ENCODE measurements at regions not wholly inside any gene's neighbourhood (a gene's known extent, or its start where the extent isn't known, plus 50 kb on each side); places are given as distances from the start of the nearest gene placed in this dataset.

- no peak for TF ChIP-seq TCF12 (IDR thresholded peaks at IDR 0.05; ENCODE audit: low read depth)
- TF ChIP-seq USF1 (IDR thresholded peaks at IDR 0.05) = no peak
- TF ChIP-seq EGR1 (IDR thresholded peaks at IDR 0.05) = no peak
- TF ChIP-seq, protein P1, sequence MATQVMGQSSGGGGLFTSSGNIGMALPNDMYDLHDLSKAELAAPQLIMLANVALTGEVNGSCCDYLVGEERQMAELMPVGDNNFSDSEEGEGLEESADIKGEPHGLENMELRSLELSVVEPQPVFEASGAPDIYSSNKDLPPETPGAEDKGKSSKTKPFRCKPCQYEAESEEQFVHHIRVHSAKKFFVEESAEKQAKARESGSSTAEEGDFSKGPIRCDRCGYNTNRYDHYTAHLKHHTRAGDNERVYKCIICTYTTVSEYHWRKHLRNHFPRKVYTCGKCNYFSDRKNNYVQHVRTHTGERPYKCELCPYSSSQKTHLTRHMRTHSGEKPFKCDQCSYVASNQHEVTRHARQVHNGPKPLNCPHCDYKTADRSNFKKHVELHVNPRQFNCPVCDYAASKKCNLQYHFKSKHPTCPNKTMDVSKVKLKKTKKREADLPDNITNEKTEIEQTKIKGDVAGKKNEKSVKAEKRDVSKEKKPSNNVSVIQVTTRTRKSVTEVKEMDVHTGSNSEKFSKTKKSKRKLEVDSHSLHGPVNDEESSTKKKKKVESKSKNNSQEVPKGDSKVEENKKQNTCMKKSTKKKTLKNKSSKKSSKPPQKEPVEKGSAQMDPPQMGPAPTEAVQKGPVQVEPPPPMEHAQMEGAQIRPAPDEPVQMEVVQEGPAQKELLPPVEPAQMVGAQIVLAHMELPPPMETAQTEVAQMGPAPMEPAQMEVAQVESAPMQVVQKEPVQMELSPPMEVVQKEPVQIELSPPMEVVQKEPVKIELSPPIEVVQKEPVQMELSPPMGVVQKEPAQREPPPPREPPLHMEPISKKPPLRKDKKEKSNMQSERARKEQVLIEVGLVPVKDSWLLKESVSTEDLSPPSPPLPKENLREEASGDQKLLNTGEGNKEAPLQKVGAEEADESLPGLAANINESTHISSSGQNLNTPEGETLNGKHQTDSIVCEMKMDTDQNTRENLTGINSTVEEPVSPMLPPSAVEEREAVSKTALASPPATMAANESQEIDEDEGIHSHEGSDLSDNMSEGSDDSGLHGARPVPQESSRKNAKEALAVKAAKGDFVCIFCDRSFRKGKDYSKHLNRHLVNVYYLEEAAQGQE (IDR thresholded peaks at IDR 0.05; ENCODE audit: low read depth) = no peak
- no peak for TF ChIP-seq TEAD4 (IDR thresholded peaks at IDR 0.05)
- no peak for TF ChIP-seq FOXM1 (IDR thresholded peaks at IDR 0.05; ENCODE audit: borderline replicate concordance, low read depth)
- no peak for TF ChIP-seq RAD21 (IDR thresholded peaks at IDR 0.05; ENCODE audit: low read depth)
- no peak for TF ChIP-seq YY1 (IDR thresholded peaks at IDR 0.05; ENCODE audit: low read depth)
- no peak for TF ChIP-seq NFIC (IDR thresholded peaks at IDR 0.05)
- no peak for TF ChIP-seq TAF1 (IDR thresholded peaks at IDR 0.05; ENCODE audit: low read depth)
- TF ChIP-seq MAX (IDR thresholded peaks at IDR 0.05) = no peak
These were observed 684.3 kb downstream of the TMEM121 start for GRCh38 chr14:106210650-106211049.

DNA sequence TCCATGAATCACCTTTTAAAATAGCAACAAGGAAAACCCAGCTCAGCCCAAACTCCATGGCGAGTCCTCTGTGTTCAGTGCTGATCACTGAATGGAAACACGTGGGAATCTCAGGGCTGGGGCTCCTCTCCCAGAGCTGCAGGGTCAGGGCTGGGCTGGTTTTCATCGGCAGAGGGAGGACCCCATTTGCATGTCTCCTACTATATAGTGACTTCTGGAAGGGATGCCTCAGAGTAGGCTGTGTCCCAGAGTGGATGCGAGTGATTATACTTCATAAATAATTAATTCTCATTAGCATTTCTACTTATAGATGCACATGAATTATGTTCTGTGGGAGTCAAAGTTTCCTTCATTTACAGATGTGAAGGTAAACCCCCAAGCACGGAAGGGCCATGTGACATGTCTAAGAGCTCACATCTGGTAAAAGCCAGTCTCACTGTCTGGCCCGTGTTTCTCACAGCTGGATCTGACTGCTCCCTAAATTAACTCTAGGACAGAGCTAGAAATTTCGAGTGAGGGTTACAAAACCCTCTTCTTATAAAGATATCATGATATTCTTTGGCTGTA is 685.0 kb downstream of the TMEM121 start:
- TF ChIP-seq ZBTB7A (IDR thresholded peaks at IDR 0.05; ENCODE audit: low read depth) (no peak), TCF12 (IDR thresholded peaks at IDR 0.05; ENCODE audit: low read depth) (no peak), YY1 (IDR thresholded peaks at IDR 0.05; ENCODE audit: low read depth) (no peak), TEAD4 (IDR thresholded peaks at IDR 0.05) (no peak), TAF1 (IDR thresholded peaks at IDR 0.05; ENCODE audit: low read depth) (no peak), EP300 (IDR thresholded peaks at IDR 0.05; ENCODE audit: borderline replicate concordance) (no peak), MAX (IDR thresholded peaks at IDR 0.05) (no peak), RAD21 (IDR thresholded peaks at IDR 0.05; ENCODE audit: low read depth) (no peak)
- TF ChIP-seq, protein P1 (IDR thresholded peaks at IDR 0.05; ENCODE audit: low read depth) = no peak

DNA sequence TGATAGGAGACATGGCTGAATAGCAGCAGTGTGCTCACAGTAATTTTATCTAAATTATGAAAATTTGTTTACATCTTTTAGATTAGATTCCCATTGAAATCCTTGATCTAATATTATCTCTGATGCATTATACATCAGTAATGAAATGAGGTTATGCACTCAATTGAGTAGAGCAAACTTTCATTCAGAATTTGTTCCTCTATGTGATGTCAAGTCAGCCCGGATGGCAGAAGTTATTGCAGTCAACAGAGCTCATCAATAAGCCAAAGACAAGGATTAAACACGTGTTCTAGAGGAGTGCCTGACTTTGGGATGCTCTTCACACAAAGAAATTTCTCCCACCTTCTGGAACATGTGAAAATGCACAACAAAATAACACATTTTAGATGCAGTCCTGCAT is 688.8 kb downstream of the TMEM121 start:
- TF ChIP-seq USF1 (IDR thresholded peaks at IDR 0.05) (no peak), EGR1 (IDR thresholded peaks at IDR 0.05) (no peak), RAD21 (IDR thresholded peaks at IDR 0.05; ENCODE audit: low read depth) (no peak), MAX (IDR thresholded peaks at IDR 0.05) (no peak), TAF1 (IDR thresholded peaks at IDR 0.05; ENCODE audit: low read depth) (no peak), YY1 (IDR thresholded peaks at IDR 0.05; ENCODE audit: low read depth) (no peak), FOXM1 (IDR thresholded peaks at IDR 0.05; ENCODE audit: borderline replicate concordance, low read depth) (no peak), TCF12 (IDR thresholded peaks at IDR 0.05; ENCODE audit: low read depth) (no peak), TEAD4 (IDR thresholded peaks at IDR 0.05) (no peak)
- TF ChIP-seq, protein P1 (IDR thresholded peaks at IDR 0.05; ENCODE audit: low read depth) = no peak

DNA sequence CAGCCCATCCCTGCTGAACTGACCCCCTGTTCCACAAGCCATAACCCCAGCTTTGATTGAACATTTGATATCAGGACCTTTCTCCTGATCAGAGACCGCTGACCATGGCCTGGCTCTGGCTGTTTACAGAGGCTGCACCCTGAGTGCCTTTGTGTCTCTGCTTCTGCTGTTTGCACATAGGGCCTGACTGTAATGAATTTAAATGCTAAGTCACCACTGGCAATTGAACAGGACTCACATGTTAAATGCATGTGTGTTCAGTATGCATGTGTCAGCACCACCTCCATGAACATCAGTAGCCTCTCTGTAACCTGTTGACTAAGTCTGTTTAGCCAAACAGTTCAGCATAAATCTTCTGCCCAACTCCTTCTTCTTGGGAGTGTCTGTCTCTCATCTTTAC is 690.3 kb downstream of the TMEM121 start:
- TF ChIP-seq RAD21 (IDR thresholded peaks at IDR 0.05; ENCODE audit: low read depth) = no peak
- TF ChIP-seq, protein P1 (IDR thresholded peaks at IDR 0.05; ENCODE audit: low read depth) = no peak
- no peak for TF ChIP-seq MAX (IDR thresholded peaks at IDR 0.05)
- TF ChIP-seq YY1 (IDR thresholded peaks at IDR 0.05; ENCODE audit: low read depth) = no peak
- no peak for TF ChIP-seq CREB1 (IDR thresholded peaks at IDR 0.05; ENCODE audit: low read depth)
- no peak for TF ChIP-seq TCF12 (IDR thresholded peaks at IDR 0.05; ENCODE audit: low read depth)
- TF ChIP-seq NFIC (IDR thresholded peaks at IDR 0.05) = no peak
- TF ChIP-seq EGR1 (IDR thresholded peaks at IDR 0.05) = no peak
- no peak for TF ChIP-seq TAF1 (IDR thresholded peaks at IDR 0.05; ENCODE audit: low read depth)
- TF ChIP-seq USF1 (IDR thresholded peaks at IDR 0.05) = no peak
- no peak for TF ChIP-seq EP300 (IDR thresholded peaks at IDR 0.05; ENCODE audit: borderline replicate concordance)
- no peak for TF ChIP-seq FOXM1 (IDR thresholded peaks at IDR 0.05; ENCODE audit: borderline replicate concordance, low read depth)
- no peak for TF ChIP-seq TEAD4 (IDR thresholded peaks at IDR 0.05)
- no peak for TF ChIP-seq ZBTB7A (IDR thresholded peaks at IDR 0.05; ENCODE audit: low read depth)
- TF ChIP-seq CEBPB (IDR thresholded peaks at IDR 0.05) = no peak
